ENCODE measurements at regions not wholly inside any gene's neighbourhood (a gene's known extent, or its start where the extent isn't known, plus 50 kb on each side); places are given as distances from the start of the nearest gene placed in this dataset.
"Not testable (repeated sequence)": the region's sequence is repeated elsewhere in the genome, so short reads cannot be mapped to it uniquely, and the experiment has no call there.

DNA sequence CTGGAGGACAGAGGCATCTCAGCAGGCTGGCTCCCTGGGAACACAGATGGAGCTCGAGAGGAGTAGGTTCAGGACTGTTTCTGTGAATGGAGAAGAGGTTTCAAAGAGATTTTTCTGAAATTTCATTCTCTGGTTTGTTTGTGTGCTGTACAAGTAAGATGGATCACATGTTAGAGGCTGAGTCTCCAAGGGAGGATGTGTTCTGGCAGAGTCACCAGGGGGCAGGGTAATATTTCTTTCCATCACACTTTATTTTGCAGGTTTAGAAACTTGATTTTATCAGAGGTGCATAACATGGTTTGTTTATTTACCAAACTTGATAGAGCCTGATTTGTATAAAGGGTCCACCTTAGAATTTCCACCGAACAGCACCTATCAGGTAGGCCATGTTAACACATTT lies 69.2 kb upstream of the ARL15 start:
- DNase-seq, result no peak
- Histone ChIP-seq H3K36me3 (no peaks in the 10 kb centered on the region), H3K9me3 (ENCODE audit: severe bottlenecking) (no peaks in the 10 kb centered on the region), H3K4me3 (ENCODE audit: low read depth, low read length) (no peak overlapping the region), H3K27me3 (ENCODE audit: insufficient read depth, low read depth, severe bottlenecking) (no peaks in the 10 kb centered on the region), H3K27ac (no peak overlapping the region)
- TF ChIP-seq, protein P1, sequence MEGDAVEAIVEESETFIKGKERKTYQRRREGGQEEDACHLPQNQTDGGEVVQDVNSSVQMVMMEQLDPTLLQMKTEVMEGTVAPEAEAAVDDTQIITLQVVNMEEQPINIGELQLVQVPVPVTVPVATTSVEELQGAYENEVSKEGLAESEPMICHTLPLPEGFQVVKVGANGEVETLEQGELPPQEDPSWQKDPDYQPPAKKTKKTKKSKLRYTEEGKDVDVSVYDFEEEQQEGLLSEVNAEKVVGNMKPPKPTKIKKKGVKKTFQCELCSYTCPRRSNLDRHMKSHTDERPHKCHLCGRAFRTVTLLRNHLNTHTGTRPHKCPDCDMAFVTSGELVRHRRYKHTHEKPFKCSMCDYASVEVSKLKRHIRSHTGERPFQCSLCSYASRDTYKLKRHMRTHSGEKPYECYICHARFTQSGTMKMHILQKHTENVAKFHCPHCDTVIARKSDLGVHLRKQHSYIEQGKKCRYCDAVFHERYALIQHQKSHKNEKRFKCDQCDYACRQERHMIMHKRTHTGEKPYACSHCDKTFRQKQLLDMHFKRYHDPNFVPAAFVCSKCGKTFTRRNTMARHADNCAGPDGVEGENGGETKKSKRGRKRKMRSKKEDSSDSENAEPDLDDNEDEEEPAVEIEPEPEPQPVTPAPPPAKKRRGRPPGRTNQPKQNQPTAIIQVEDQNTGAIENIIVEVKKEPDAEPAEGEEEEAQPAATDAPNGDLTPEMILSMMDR (IDR thresholded peaks at IDR 0.05; ENCODE audit: low read depth, low read length), result no peak

DNA sequence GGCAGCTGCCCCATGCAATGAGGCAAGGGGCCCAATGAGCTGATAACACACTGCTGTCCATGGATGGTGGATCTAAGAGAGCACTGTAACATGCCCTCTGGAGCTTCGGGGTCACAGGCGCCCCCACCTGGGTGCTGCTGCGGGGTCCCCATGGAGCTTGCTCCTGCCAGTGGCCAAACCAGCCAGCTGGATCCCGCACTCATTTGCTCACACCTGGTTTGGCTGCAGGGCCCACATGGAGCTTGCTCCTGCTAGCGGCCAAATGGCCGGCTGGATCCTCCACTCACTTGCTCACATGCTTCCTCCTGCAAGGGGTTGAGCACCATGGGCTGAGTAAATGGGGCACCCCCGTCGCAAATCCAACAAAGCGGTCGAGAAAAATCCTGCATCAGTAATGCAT lies 68.3 kb upstream of the ARL15 start:
- Histone ChIP-seq H3K27ac (no peak overlapping the region), H3K27me3 (ENCODE audit: insufficient read depth, low read depth, severe bottlenecking) (no peaks in the 10 kb centered on the region), H3K4me3 (ENCODE audit: low read depth, low read length) (no peak overlapping the region), H3K36me3 (no peaks in the 10 kb centered on the region), H3K9me3 (ENCODE audit: severe bottlenecking) (no peaks in the 10 kb centered on the region)
- no peak for DNase-seq
- TF ChIP-seq, protein P1 (IDR thresholded peaks at IDR 0.05; ENCODE audit: low read depth, low read length), result no peak

DNA sequence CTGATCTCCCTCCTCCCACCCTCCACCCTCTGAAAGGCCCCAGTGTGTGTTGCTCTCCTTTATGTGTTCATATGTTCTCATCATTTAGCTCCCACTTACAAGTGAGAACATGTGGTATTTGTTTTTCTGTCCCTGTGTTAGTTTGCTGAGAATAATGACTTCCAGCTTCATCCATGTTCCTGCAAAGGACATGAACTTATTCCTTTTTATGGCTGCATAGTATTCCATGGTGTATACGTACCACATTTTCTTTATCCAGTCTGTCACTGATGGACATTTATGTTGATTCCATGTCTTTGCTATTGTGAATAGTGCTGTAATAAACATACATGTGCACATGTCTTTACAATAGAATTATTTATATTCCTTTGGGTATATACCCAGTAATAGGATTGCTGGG lies 67.0 kb upstream of the ARL15 start:
- H3K27me3 ChIP-seq (ENCODE audit: insufficient read depth, low read depth, severe bottlenecking); H3K9me3 ChIP-seq (ENCODE audit: severe bottlenecking); DNase-seq; H3K4me3 ChIP-seq (ENCODE audit: low read depth, low read length); H3K27ac ChIP-seq; H3K36me3 ChIP-seq: not testable (repeated sequence)

DNA sequence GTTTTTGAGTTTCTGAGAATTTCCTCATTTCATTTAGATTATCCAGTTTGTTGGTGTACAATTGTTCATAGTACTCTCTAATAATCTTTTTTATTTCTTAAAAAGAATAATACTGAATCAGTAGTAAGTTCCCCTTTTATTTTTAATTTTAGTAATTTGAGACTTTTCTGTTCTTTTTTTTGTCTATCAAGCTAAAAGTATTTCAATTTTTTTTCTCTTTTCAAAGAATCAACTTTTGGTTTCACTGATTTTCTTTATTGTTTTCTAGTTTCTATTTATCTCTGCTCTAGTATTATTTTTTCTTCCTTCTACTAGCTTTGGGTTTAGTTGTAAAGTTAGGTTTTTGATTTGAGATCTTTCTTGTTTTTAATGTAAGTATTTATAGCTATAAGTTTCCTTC lies 60.6 kb upstream of the ARL15 start:
- DNase-seq, result no peak
- Histone ChIP-seq H3K36me3 (no peaks in the 10 kb centered on the region), H3K27ac (no peak overlapping the region), H3K4me3 (ENCODE audit: low read depth, low read length) (no peak overlapping the region), H3K9me3 (ENCODE audit: severe bottlenecking) (no peaks in the 10 kb centered on the region), H3K27me3 (ENCODE audit: insufficient read depth, low read depth, severe bottlenecking) (no peaks in the 10 kb centered on the region)
- TF ChIP-seq, protein P1 (IDR thresholded peaks at IDR 0.05; ENCODE audit: low read depth, low read length), result no peak

DNA sequence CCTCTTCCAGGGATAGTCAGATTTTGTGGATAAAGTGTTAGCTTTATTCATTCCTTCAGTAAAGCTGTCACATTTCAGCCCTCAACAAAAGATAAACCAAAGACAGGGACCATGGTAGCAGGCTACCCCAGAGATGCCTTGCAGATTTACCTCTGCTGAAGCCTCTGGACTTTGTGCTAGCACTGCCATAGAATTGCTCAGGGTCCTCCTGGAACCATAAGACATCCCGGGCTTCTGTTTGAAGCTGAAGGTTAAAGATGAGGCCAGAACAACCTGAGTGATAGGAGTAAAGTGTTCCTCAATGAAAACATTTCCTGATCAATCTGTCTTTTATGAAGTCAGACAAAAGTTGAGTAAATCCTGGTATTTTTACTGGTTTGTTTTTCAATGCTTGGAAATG lies 57.5 kb upstream of the ARL15 start:
- Histone ChIP-seq H3K27ac (no peak overlapping the region), H3K36me3 (no peaks in the 10 kb centered on the region), H3K4me3 (ENCODE audit: low read depth, low read length) (no peak overlapping the region), H3K9me3 (ENCODE audit: severe bottlenecking) (no peaks in the 10 kb centered on the region), H3K27me3 (ENCODE audit: insufficient read depth, low read depth, severe bottlenecking) (no peaks in the 10 kb centered on the region)
- no peak for DNase-seq
- TF ChIP-seq, protein P1 (IDR thresholded peaks at IDR 0.05; ENCODE audit: low read depth, low read length), result no peak

DNA sequence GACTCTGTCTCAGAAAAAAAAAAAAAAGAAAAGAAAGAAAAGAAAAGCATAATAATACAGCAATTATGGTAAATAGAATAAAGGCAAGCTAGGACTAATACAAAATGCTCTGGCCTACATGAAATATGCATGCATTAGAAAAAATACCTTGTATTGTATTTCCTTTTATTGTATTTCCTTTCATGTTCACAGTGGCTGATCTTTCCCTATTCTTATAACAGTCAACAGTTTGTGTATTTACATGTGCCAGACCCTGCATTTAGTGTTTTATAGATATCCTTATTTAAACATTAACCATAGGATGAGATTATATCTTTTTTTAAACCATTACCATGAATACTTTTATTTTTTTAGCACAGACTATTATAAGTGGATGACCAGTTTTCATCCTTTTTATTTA lies 56.3 kb upstream of the ARL15 start:
- no peak for DNase-seq
- Histone ChIP-seq H3K36me3 (no peaks in the 10 kb centered on the region), H3K9me3 (ENCODE audit: severe bottlenecking) (no peaks in the 10 kb centered on the region), H3K27me3 (ENCODE audit: insufficient read depth, low read depth, severe bottlenecking) (no peaks in the 10 kb centered on the region), H3K27ac (no peak overlapping the region), H3K4me3 (ENCODE audit: low read depth, low read length) (no peak overlapping the region)
- TF ChIP-seq, protein P1 (IDR thresholded peaks at IDR 0.05; ENCODE audit: low read depth, low read length), result no peak

Measured in WERI-Rb-1 (cell line).